ENCODE measurements at regions not wholly inside any gene's neighbourhood (a gene's known extent, or its start where the extent isn't known, plus 50 kb on each side); places are given as distances from the start of the nearest gene placed in this dataset.

GRCh38 chr5:91219803-91220371 is 163.2 kb downstream of the ARRDC3 start:
- no peak overlapping the region for H3K4me3 ChIP-seq (ENCODE audit: low read depth, low read length)
- TF ChIP-seq CTCF (conservative IDR thresholded peaks at IDR 0.05; ENCODE audit: low read depth, low read length): peak; percentile 57
- no peak for DNase-seq (ENCODE audit: low read depth)

GRCh38 chr5:91219091-91219802 is 163.9 kb downstream of the ARRDC3 start:
- peak; percentile 60 for DNase-seq (ENCODE audit: low read depth)
- TF ChIP-seq CTCF (conservative IDR thresholded peaks at IDR 0.05; ENCODE audit: low read depth, low read length): no peak
- H3K4me3 ChIP-seq (ENCODE audit: low read depth, low read length): no peak overlapping the region

GRCh38 chr5:91217859-91218258 is 165.3 kb downstream of the ARRDC3 start:
- no peak for DNase-seq (ENCODE audit: low read depth)
- no peak overlapping the region for H3K4me3 ChIP-seq (ENCODE audit: low read depth, low read length)
- TF ChIP-seq CTCF (conservative IDR thresholded peaks at IDR 0.05; ENCODE audit: low read depth, low read length): no peak

GRCh38 chr5:91214571-91214970 is 168.5 kb downstream of the ARRDC3 start:
- no peak for TF ChIP-seq CTCF (conservative IDR thresholded peaks at IDR 0.05; ENCODE audit: low read depth, low read length)
- no peak for DNase-seq (ENCODE audit: low read depth)
- no peak overlapping the region for H3K4me3 ChIP-seq (ENCODE audit: low read depth, low read length)
